K562 (cell line): ENCODE measurements at regions not wholly inside any gene's neighbourhood (a gene's known extent, or its start where the extent isn't known, plus 50 kb on each side); places are given as distances from the start of the nearest gene placed in this dataset.

Experiments used
- ATAC-seq: fragments of 200-7000 bp; cut with Tn5 transposase; 3 replicates; pipeline ENCODE4 v1.9.1; 2020; ENCODE audit warnings: moderate library complexity
- BruUV-seq: library from RNA; stranded (reverse); fragments of 400-500 nt; replicated peaks from 2 replicates; lab custom pipeline; 2021; lab: Mats Ljungman, UMichigan
- CTCF ChIA-PET: fragments of 300-600 bp; formaldehyde crosslinking; extraction: SDS; loops from one replicate; lab custom pipeline; 2021; ENCODE audit warnings: low intra/inter-chr PET ratio; lab: Yijun Ruan, JAX
- POLR2A ChIA-PET: fragments of 300-600, 350-650 bp; sonication (Branson Sonifier 250); formaldehyde crosslinking; extraction: SDS; loops from one replicate; lab custom pipeline; 2021; ENCODE audit warnings: antibody characterized with exemption, inconsistent platforms; lab: Yijun Ruan, JAX
- DNase-seq, 4 experiments: peaks; one replicate each; pipeline versions ENCODE4 v3.0.0 to v3.0.0-alpha.2; 2011 to 2018; ENCODE audit warnings: low spot score in 3 of 4, mixed read lengths in 3 of 4; ENCODE audit errors: extremely low read depth in 1 of 4
- FAIRE-seq: peaks from 2 replicates; lab custom pipeline; 2011; peaks lifted over from hg19 to GRCh38; lab: Jason Lieb, UNC
- H2AFZ ChIP-seq: 2 replicates; pipeline ENCODE4 v1.6.0; 2011; ENCODE audit warnings: low read depth, low read length, control low read depth, inconsistent platforms
- H3K27ac ChIP-seq: fragments of 200-600 bp; 3 replicates; pipeline ENCODE4 v1.8.0; 2011; ENCODE audit warnings: low read depth, mild to moderate bottlenecking, control low read depth, inconsistent platforms, low read length, moderate library complexity, mixed read lengths; ENCODE audit errors: extremely low read depth
- H3K27me3 ChIP-seq, 2 experiments: fragments of 300-600 bp in 1 of 2; 2 replicates in 1 of 2; 3 replicates in 1 of 2; pipeline versions ENCODE4 v1.6.0 to v1.8.0; 2011; ENCODE audit warnings: inconsistent platforms in 2 of 2, low read length in 2 of 2, mild to moderate bottlenecking in 1 of 2, mixed read lengths in 1 of 2, moderate library complexity in 1 of 2; ENCODE audit not compliant: control insufficient read depth in 2 of 2, insufficient read depth in 2 of 2
- H3K36me3 ChIP-seq: fragments of 300-600 bp; 3 replicates; pipeline ENCODE4 v1.8.0; 2011; ENCODE audit warnings: mild to moderate bottlenecking, low read length, inconsistent platforms; ENCODE audit not compliant: control insufficient read depth, insufficient read depth
- H3K4me1 ChIP-seq, 2 experiments: fragments of 200-600 bp in 1 of 2; replicated peaks in 1 of 2; 2 replicates in 1 of 2; 3 replicates in 1 of 2; pipeline versions ENCODE4 v1.5.1 to v1.8.0; 2011; ENCODE audit warnings: inconsistent platforms in 2 of 2, low read length in 2 of 2, mild to moderate bottlenecking in 1 of 2, mixed read lengths in 1 of 2, moderate library complexity in 1 of 2; ENCODE audit not compliant: control insufficient read depth in 2 of 2, insufficient read depth in 2 of 2
- H3K4me2 ChIP-seq: 2 replicates; pipeline ENCODE4 v1.6.1; 2011; ENCODE audit warnings: low read length, control low read depth, inconsistent platforms, mixed read lengths; ENCODE audit not compliant: insufficient read depth
- H3K4me3 ChIP-seq: fragments of 200-600 bp; sonication (generic), shearing (Covaris generic); 2 replicates; pipeline ENCODE4 v1.5.1; 2016; ENCODE audit warnings: control low read depth, inconsistent platforms
- H3K79me2 ChIP-seq: fragments of 200-600 bp; 3 replicates; pipeline ENCODE4 v1.8.0; 2011; ENCODE audit warnings: low read length, inconsistent platforms; ENCODE audit not compliant: control insufficient read depth, insufficient read depth
- H3K9ac ChIP-seq, 2 experiments: 2 replicates each; pipeline versions ENCODE4 v1.6.0 to v1.6.1; 2011; ENCODE audit warnings: low read depth in 2 of 2, low read length in 2 of 2, control low read depth in 1 of 2, inconsistent platforms in 1 of 2, mild to moderate bottlenecking in 1 of 2, mixed read lengths in 1 of 2; ENCODE audit not compliant: insufficient read depth in 1 of 2
- H3K9me1 ChIP-seq: one replicate; pipeline ENCODE4 v1.6.0; 2011; ENCODE audit warnings: inconsistent platforms, mild to moderate bottlenecking, low read length, moderate library complexity; ENCODE audit not compliant: control insufficient read depth, insufficient read depth
- H3K9me3 ChIP-seq: replicated peaks from 2 replicates; pipeline ENCODE4 v1.5.1; 2011; ENCODE audit warnings: low read depth, low read length, inconsistent platforms; ENCODE audit not compliant: control insufficient read depth, insufficient read depth
- H4K20me1 ChIP-seq: replicated peaks from 2 replicates; pipeline ENCODE4 v1.6.1; 2011; ENCODE audit warnings: low read length, inconsistent platforms, mixed read lengths; ENCODE audit not compliant: control insufficient read depth, insufficient read depth
- BCOR ChIP-seq: fragments of 450-650 bp; IDR thresholded peaks from 2 replicates; pipeline ENCODE4 v1.6.1; 2016
- BRF2 ChIP-seq: IDR thresholded peaks from 3 replicates; pipeline ENCODE4 v1.6.1; 2011; ENCODE audit warnings: borderline replicate concordance, mild to moderate bottlenecking; ENCODE audit not compliant: insufficient read length, insufficient read depth
- DACH1 ChIP-seq: fragments of 450-650 bp; IDR thresholded peaks from 2 replicates; pipeline ENCODE4 v1.6.1; 2018; ENCODE audit not compliant: partially characterized antibody
- E2F5 ChIP-seq: sonication (generic); formaldehyde crosslinking; IDR thresholded peaks from 2 replicates; pipeline ENCODE4 v1.8.0; 2022; ENCODE audit warnings: mild to moderate bottlenecking, missing genetic modification reagents
- GMEB1 ChIP-seq: fragments of 250-450 bp; sonication (Bioruptor Pico); IDR thresholded peaks from 2 replicates; pipeline ENCODE4 v1.4.0; 2020; ENCODE audit warnings: mild to moderate bottlenecking
- GTF2F1 ChIP-seq: IDR thresholded peaks from 2 replicates; pipeline ENCODE4 v1.6.1; 2011; ENCODE audit warnings: low read depth, low read length, improper control_type of control experiment
- KAT8 ChIP-seq: fragments of 450-650 bp; IDR thresholded peaks from 2 replicates; pipeline ENCODE4 v1.6.1; 2016; ENCODE audit warnings: low read depth, mild to moderate bottlenecking
- KHSRP ChIP-seq: fragments of 450-650 bp; IDR thresholded peaks from 2 replicates; pipeline ENCODE4 v1.6.1; 2017
- LARP7 ChIP-seq: fragments of 450-650 bp; IDR thresholded peaks from 2 replicates; pipeline ENCODE4 v1.6.1; 2016
- NEUROD1 ChIP-seq: fragments of 150-350 bp; IDR thresholded peaks from 2 replicates; pipeline ENCODE4 v1.6.1; 2014; ENCODE audit warnings: borderline replicate concordance, low read length, low read depth; ENCODE audit not compliant: partially characterized antibody
- NFIC ChIP-seq: fragments of 450-650 bp; IDR thresholded peaks from 2 replicates; pipeline ENCODE4 v1.6.1; 2017; ENCODE audit warnings: mild to moderate bottlenecking, inconsistent platforms
- PHB2 ChIP-seq: fragments of 450-650 bp; IDR thresholded peaks from 2 replicates; pipeline ENCODE4 v1.6.1; 2017; ENCODE audit warnings: low read depth
- SAFB2 ChIP-seq: fragments of 200-400 bp; formaldehyde crosslinking; IDR thresholded peaks from 2 replicates; pipeline ENCODE4 v1.6.1; 2018; ENCODE audit warnings: borderline replicate concordance, low read length, low read depth, moderate library complexity; ENCODE audit not compliant: severe bottlenecking
- TARDBP ChIP-seq: fragments of 450-650 bp; IDR thresholded peaks from 2 replicates; pipeline ENCODE4 v1.6.1; 2016
- TRIM24 ChIP-seq, 2 experiments: fragments of 450-650 bp; IDR thresholded peaks; 2 replicates each; pipeline ENCODE4 v1.6.1; 2016
- TRIM28 ChIP-seq: fragments of 450-650 bp; IDR thresholded peaks from 2 replicates; pipeline ENCODE4 v1.6.1; 2017
- ZFP36 ChIP-seq: fragments of 150-350 bp; IDR thresholded peaks from 2 replicates; pipeline ENCODE4 v1.6.1; 2018; ENCODE audit warnings: low read length, low read depth; ENCODE audit not compliant: partially characterized antibody
- ZNF12 ChIP-seq: sonication (generic); formaldehyde crosslinking; IDR thresholded peaks from 2 replicates; pipeline ENCODE4 v1.4.0; 2020; ENCODE audit warnings: mild to moderate bottlenecking, missing genetic modification reagents
- in situ Hi-C: fragments of 300-500 bp; cut with MboI; formaldehyde crosslinking; loops from 4 replicates; pipeline ENCODE4 v1.15.0; 2018; ENCODE audit warnings: inconsistent platforms, mixed read lengths
- intact Hi-C: fragments of 100-400 bp; cut with micrococcal nuclease; formaldehyde crosslinking; loops from 2 replicates; pipeline ENCODE4 v1.14.2; 2022
- TF ChIP-seq, protein P1 (sequence below): fragments of 450-650 bp; formaldehyde crosslinking; IDR thresholded peaks from 2 replicates; pipeline ENCODE4 v1.4.0; 2022; ENCODE audit warnings: missing genetic modification characterization

GRCh38 chr13:50735071-50735470, 108.4 kb downstream of the DLEU7 start:
- CTCF ChIA-PET: no interaction called here
- no peaks in the 10 kb centered on the region for H3K79me2 ChIP-seq
- TF ChIP-seq GTF2F1: no peak
- TF ChIP-seq ZNF12 (CRISPR knock-in tag): no peak
- TF ChIP-seq TRIM28: no peak
- no peak for TF ChIP-seq SAFB2
- TF ChIP-seq, protein P1, sequence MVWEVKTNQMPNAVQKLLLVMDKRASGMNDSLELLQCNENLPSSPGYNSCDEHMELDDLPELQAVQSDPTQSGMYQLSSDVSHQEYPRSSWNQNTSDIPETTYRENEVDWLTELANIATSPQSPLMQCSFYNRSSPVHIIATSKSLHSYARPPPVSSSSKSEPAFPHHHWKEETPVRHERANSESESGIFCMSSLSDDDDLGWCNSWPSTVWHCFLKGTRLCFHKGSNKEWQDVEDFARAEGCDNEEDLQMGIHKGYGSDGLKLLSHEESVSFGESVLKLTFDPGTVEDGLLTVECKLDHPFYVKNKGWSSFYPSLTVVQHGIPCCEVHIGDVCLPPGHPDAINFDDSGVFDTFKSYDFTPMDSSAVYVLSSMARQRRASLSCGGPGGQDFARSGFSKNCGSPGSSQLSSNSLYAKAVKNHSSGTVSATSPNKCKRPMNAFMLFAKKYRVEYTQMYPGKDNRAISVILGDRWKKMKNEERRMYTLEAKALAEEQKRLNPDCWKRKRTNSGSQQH (CRISPR knock-in tag): no peak
- no peak for TF ChIP-seq KHSRP
- no peak for TF ChIP-seq PHB2
- TF ChIP-seq GMEB1: no peak
- TF ChIP-seq LARP7: no peak
- no peak for TF ChIP-seq KAT8
- no peak for TF ChIP-seq BRF2
- no peak for TF ChIP-seq ZFP36
- no peak for TF ChIP-seq DACH1
- no peak for TF ChIP-seq TARDBP
- TF ChIP-seq NFIC: no peak
- no peak for TF ChIP-seq BCOR
- TF ChIP-seq E2F5: no peak
- no peak for TF ChIP-seq NEUROD1
- TF ChIP-seq TRIM24 (IDR thresholded peaks at IDR 0.05): no peak
- ATAC-seq (no peak), DNase-seq (no peak), FAIRE-seq (no peak)
- H3K27ac ChIP-seq: no peak overlapping the region
- no TSS peak for BruUV-seq
- no peak overlapping the region for H2AFZ ChIP-seq
- H3K4me2 ChIP-seq: no peak overlapping the region
- no peaks in the 10 kb centered on the region for H4K20me1 ChIP-seq
- POLR2A ChIA-PET: no interaction called here
- intact Hi-C loops (no loop called here), in situ Hi-C loops (no loop called here)
- H3K36me3 ChIP-seq: no peaks in the 10 kb centered on the region
- no peaks in the 10 kb centered on the region for H3K9me3 ChIP-seq
- H3K9ac ChIP-seq: no peak overlapping the region
- no peaks in the 10 kb centered on the region; a peak in 1 of 5 replicates for H3K27me3 ChIP-seq
- no peaks in the 10 kb centered on the region for H3K4me1 ChIP-seq
- no peaks in the 10 kb centered on the region for H3K9me1 ChIP-seq
- H3K4me3 ChIP-seq: no peak overlapping the region
